ENCODE measurements at regions not wholly inside any gene's neighbourhood (a gene's known extent, or its start where the extent isn't known, plus 50 kb on each side); places are given as distances from the start of the nearest gene placed in this dataset.
A peak's percentile ranks its signal among the peaks of the same experiment; 100 is the strongest.

- no peaks in the 10 kb centered on the region for H3K27me3 ChIP-seq
- DNase-seq (ENCODE audit: extremely low spot score) = no peak
- no peaks in the 10 kb centered on the region for H3K4me1 ChIP-seq
- H3K36me3 ChIP-seq = no peaks in the 10 kb centered on the region
- H3K9me3 ChIP-seq = no peaks in the 10 kb centered on the region
- intact Hi-C loops (cut with DNase I) = no loop called here
- no peak overlapping the region for H3K27ac ChIP-seq (replicated peaks in 1 of 4)
- no peak for TF ChIP-seq POLR2AphosphoS5 (IDR thresholded peaks at IDR 0.05)
- no peak for TF ChIP-seq POLR2A (IDR thresholded peaks at IDR 0.05; ENCODE audit: low read depth)
- TF ChIP-seq EP300 (IDR thresholded peaks at IDR 0.05) = no peak
- no peak for TF ChIP-seq CTCF (IDR thresholded peaks at IDR 0.05)
- no peak overlapping the region for H3K4me3 ChIP-seq
Measured at GRCh38 chr2:79223539-79223938, 64.0 kb upstream of the REG3A start.

GRCh38 chr2:79219383-79219988, 59.9 kb upstream of the REG3A start:
- 30% methylated on average over 9 of the region's 9 CpGs for WGBS
- Histone ChIP-seq H3K4me3 (no peak overlapping the region), H3K9me3 (no peaks in the 10 kb centered on the region), H3K4me1 (no peaks in the 10 kb centered on the region), H3K27ac (replicated peaks in 1 of 4) (no peak overlapping the region), H3K36me3 (no peaks in the 10 kb centered on the region), H3K27me3 (no peaks in the 10 kb centered on the region)
- DNase-seq (ENCODE audit: extremely low spot score) = no peak
- intact Hi-C loops (cut with DNase I) = no loop called here
- TF ChIP-seq POLR2A (IDR thresholded peaks at IDR 0.05; ENCODE audit: low read depth) = no peak
- TF ChIP-seq POLR2AphosphoS5 (IDR thresholded peaks at IDR 0.05) = no peak
- no peak for TF ChIP-seq EP300 (IDR thresholded peaks at IDR 0.05)
- TF ChIP-seq CTCF (IDR thresholded peaks at IDR 0.05) = peak in 2 of 3 experiments; percentile 38 to 58

GRCh38 chr2:79210274-79210917, 50.8 kb upstream of the REG3A start:
- intact Hi-C loops (cut with DNase I) = no loop called here
- Histone ChIP-seq H3K4me1 (no peaks in the 10 kb centered on the region), H3K27me3 (no peaks in the 10 kb centered on the region), H3K36me3 (no peaks in the 10 kb centered on the region), H3K9me3 (no peaks in the 10 kb centered on the region), H3K27ac (replicated peaks in 1 of 4) (no peak overlapping the region), H3K4me3 (no peak overlapping the region)
- DNase-seq (ENCODE audit: extremely low spot score) = no peak
- TF ChIP-seq CTCF (IDR thresholded peaks at IDR 0.05) (no peak), EP300 (IDR thresholded peaks at IDR 0.05) (no peak), POLR2A (IDR thresholded peaks at IDR 0.05; ENCODE audit: low read depth) (no peak), POLR2AphosphoS5 (IDR thresholded peaks at IDR 0.05) (no peak)
- 76% methylated on average over 2 of the region's 2 CpGs for WGBS

Measured in esophagus muscularis mucosa (tissue), 4 donors.